Activated B cell treated with CpG ODN at 0.5 μM for 24 hours (primary cell): ENCODE measurements at regions not wholly inside any gene's neighbourhood (a gene's known extent, or its start where the extent isn't known, plus 50 kb on each side); places are given as distances from the start of the nearest gene placed in this dataset.

Experiments
- ATAC-seq: fragments of 200-7000 bp; cut with Tn5 transposase; one replicate; pipeline ENCODE4 v1.10.0; 2021; ENCODE audit warnings: low read depth, mild to moderate bottlenecking, moderate library complexity
- CTCF ChIA-PET: fragments of 350-600 bp; sonication (Branson Sonifier 250); formaldehyde crosslinking; loops from one replicate; lab custom pipeline; 2021; ENCODE audit warnings: antibody characterized with exemption; lab: Charles Lee
- POLR2A ChIA-PET: fragments of 350-600 bp; sonication (Branson Sonifier 250); formaldehyde crosslinking; loops from one replicate; lab custom pipeline; 2021; ENCODE audit warnings: antibody characterized with exemption; lab: Charles Lee
- DNase-seq: peaks from one replicate; pipeline ENCODE4 v3.0.0; 2022
- H3K27ac Mint-ChIP-seq: one replicate; pipeline ENCODE4 v1.8.0; 2020; ENCODE audit warnings: mixed read lengths
- H3K27me3 Mint-ChIP-seq: one replicate; pipeline ENCODE4 v1.8.0; 2021; ENCODE audit warnings: mixed read lengths
- H3K36me3 Mint-ChIP-seq: one replicate; pipeline ENCODE4 v1.8.0; 2021; ENCODE audit warnings: low read depth, mixed read lengths
- H3K4me1 Mint-ChIP-seq: one replicate; pipeline ENCODE4 v1.8.0; 2021; ENCODE audit warnings: mixed read lengths
- H3K4me3 Mint-ChIP-seq: one replicate; pipeline ENCODE4 v1.8.0; 2020; ENCODE audit warnings: mild to moderate bottlenecking, mixed read lengths
- H3K9me3 Mint-ChIP-seq: one replicate; pipeline ENCODE4 v1.8.0; 2020; ENCODE audit warnings: mixed read lengths
- CTCF ChIP-seq: fragments of 200-600 bp; IDR thresholded peaks from one replicate; pipeline ENCODE4 v1.8.0; 2022; ENCODE audit warnings: antibody characterized with exemption, mild to moderate bottlenecking
- intact Hi-C: fragments of 100-400 bp; cut with micrococcal nuclease; formaldehyde crosslinking; loops from one replicate; pipeline ENCODE4 v1.15.1; 2024

GRCh38 chr2:212659441-212659840 is 120.8 kb upstream of the ERBB4 start:
- Mint-ChIP-seq H3K9me3 (no peaks in the 10 kb centered on the region), H3K36me3 (no peaks in the 10 kb centered on the region), H3K27me3 (peaks cover 4% of the 10 kb centered on the region), H3K4me3 (no peak overlapping the region), H3K27ac (no peak overlapping the region), H3K4me1 (no peaks in the 10 kb centered on the region)
- ChIA-PET POLR2A (no interaction called here), CTCF (no interaction called here)
- intact Hi-C loops: no loop called here
- no peak for ATAC-seq
- DNase-seq: no peak
- TF ChIP-seq CTCF: no peak

- Mint-ChIP-seq H3K9me3 (no peaks in the 10 kb centered on the region), H3K27me3 (peaks cover 6% of the 10 kb centered on the region), H3K27ac (no peak overlapping the region), H3K36me3 (no peaks in the 10 kb centered on the region), H3K4me3 (no peak overlapping the region), H3K4me1 (no peaks in the 10 kb centered on the region)
- ChIA-PET POLR2A (no interaction called here), CTCF (no interaction called here)
- ATAC-seq (no peak), DNase-seq (no peak)
- intact Hi-C loops: no loop called here
- TF ChIP-seq CTCF: no peak
Measured at GRCh38 chr2:212649646-212650045, 111.0 kb upstream of the ERBB4 start.

- no peak for TF ChIP-seq CTCF
- Mint-ChIP-seq H3K9me3 (no peaks in the 10 kb centered on the region), H3K27ac (no peak overlapping the region), H3K4me1 (no peaks in the 10 kb centered on the region), H3K27me3 (peaks cover 6% of the 10 kb centered on the region), H3K36me3 (no peaks in the 10 kb centered on the region), H3K4me3 (no peak overlapping the region)
- ATAC-seq: no peak
- ChIA-PET POLR2A (no interaction called here), CTCF (no interaction called here)
- DNase-seq: no peak
- intact Hi-C loops: no loop called here
Measured at GRCh38 chr2:212646698-212647366, 108.2 kb upstream of the ERBB4 start.

GRCh38 chr2:212644195-212644837 is 105.7 kb upstream of the ERBB4 start:
- Mint-ChIP-seq H3K9me3 (no peaks in the 10 kb centered on the region), H3K27ac (no peak overlapping the region), H3K4me1 (no peaks in the 10 kb centered on the region), H3K27me3 (peaks cover 6% of the 10 kb centered on the region), H3K36me3 (no peaks in the 10 kb centered on the region), H3K4me3 (no peak overlapping the region)
- ATAC-seq (no peak), DNase-seq (no peak)
- ChIA-PET POLR2A (no interaction called here), CTCF (no interaction called here)
- intact Hi-C loops: no loop called here
- TF ChIP-seq CTCF: no peak

- ChIA-PET POLR2A (no interaction called here), CTCF (no interaction called here)
- no peaks in the 10 kb centered on the region for H3K4me1 Mint-ChIP-seq
- no peak overlapping the region for H3K27ac Mint-ChIP-seq
- H3K9me3 Mint-ChIP-seq: no peaks in the 10 kb centered on the region
- no peaks in the 10 kb centered on the region for H3K36me3 Mint-ChIP-seq
- ATAC-seq (no peak), DNase-seq (no peak)
- no peak for TF ChIP-seq CTCF
- H3K27me3 Mint-ChIP-seq: peaks cover 4% of the 10 kb centered on the region
- intact Hi-C loops: no loop called here
- no peak overlapping the region for H3K4me3 Mint-ChIP-seq
Measured at GRCh38 chr2:212640428-212640827, 101.8 kb upstream of the ERBB4 start.
